T-helper 9 cell (primary cell): ENCODE measurements at regions not wholly inside any gene's neighbourhood (a gene's known extent, or its start where the extent isn't known, plus 50 kb on each side); places are given as distances from the start of the nearest gene placed in this dataset.
"Not testable (repeated sequence)": the region's sequence is repeated elsewhere in the genome, so short reads cannot be mapped to it uniquely, and the experiment has no call there.

Source experiments
- DNase-seq: peaks from one replicate; pipeline ENCODE4 v3.0.0-alpha.2; 2020

DNA sequence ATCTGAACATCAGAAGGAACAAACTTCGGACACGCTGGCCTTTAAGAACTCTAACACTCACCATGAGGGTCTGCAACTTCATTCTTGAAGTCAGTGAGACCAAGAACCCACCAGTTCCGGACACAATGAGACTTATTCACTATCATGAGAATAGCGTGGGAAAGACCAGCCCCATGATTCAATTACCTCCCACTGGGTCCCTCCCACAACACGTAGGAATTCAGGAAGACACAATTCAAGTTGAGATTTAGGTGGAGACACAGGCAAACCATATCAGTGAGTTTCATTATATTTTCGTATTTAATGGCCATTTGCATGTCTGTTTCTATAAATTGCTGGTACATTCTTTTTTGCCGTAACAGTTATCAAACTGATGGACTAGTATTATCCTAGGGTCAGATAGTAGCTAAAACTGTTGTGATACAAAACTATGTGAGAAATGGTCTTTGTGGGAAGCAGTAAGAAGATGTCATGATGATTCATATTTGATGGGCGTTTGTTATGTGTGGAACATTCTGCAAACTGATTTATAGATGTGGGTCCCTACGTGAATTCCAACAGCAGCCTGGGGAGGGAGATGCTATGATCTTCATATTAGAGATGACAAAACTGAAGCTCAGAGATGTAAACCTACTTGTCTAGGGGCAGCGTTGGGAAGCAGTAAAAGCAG lies 282.4 kb upstream of the TMEM132C start:
- DNase-seq = no peak

DNA sequence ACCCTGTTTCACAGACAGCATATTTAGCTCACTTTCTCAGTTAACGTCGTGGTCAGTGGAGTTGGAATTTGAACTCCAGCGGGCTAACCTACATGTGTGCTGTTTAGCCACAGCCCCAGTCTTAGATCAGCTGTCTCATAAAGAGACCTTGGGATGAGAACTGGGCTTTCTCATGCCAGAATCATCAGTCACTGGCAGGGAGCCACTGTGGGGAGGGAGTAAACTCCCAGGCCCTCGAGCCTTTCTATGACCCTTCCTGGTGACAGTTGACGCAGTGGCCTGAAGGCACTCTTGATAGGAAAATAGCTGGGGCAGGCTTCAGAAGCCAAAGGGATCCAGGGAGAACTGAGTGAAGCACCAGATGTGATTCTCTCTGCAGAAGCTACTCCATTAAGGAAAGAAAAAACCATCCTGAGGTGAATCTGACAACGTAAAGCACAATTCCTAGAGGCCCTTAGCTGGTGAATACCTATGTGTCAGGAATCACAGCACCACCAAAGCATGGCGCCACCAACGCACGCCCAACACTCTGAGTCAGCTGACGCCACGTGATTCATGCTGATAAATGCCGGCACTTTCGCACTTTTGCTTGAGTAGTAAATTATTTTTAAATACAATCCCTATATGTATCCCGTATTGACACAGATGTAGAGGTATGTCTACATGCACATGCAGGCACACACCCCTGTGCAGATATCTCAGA lies 279.6 kb upstream of the TMEM132C start:
- DNase-seq = no peak

DNA sequence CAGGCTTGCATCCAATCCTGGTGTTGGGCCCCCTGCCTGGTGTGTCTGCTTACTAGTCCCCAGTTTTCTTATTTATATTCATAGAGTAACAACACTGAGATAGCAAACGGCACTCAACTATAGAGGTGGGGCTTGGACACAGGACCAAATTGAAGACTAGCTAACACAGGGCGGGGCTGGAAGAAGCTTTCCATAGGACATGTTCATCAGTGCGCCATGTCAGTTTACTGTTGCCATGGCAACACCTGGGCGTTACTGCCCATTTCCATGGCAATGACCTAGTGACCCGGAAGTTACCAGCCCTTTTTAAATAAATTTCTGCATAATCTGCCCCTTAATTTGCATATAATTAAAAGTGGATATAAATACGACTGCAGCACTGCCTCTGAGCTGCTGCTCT lies 275.5 kb upstream of the TMEM132C start:
- DNase-seq = no peak

DNA sequence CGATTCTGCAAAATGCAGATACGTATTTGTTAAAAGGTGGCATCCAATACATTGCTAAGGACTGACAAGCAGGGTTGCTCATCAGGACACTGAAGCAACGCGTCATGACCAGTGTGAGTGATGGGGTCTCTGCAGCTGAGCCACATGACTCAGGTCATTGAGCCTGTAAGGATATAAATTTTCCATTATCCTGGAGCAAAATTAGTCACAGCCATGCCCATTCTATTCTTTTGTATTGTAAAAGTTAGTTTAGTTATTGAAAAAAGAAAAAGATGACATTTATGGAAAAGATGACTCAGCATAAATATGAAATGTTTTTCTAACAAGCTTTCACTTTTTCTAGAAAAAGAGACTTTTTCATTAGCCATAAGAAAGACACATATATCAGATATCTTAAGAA lies 268.0 kb upstream of the TMEM132C start:
- no peak for DNase-seq

DNA sequence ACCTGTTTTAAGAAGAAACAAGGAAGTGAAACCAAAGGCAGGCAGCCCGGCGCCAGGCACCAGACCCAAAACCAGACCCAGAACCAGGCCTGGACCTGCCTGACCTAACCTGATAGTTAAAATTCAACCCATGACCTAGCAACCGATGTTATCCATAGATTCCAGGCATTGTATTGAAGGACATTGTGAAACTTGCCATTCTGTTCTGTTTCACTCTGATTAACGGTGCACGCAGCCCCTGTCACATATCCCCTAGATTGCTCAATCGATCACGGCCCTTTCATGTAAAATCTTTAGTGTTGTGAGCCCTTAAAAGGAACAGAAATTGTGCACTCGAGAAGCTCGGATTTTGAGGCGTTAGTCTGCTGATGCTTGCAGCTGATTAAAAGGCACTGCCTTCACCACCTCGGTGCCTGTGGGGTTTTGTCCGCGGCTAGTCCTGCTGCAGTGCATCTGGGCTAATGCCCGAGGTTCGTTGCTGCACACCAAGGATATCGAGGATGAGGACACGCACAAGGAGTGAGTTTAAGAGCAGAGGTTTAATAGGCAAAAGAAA lies 262.5 kb upstream of the TMEM132C start:
- no peak for DNase-seq

DNA sequence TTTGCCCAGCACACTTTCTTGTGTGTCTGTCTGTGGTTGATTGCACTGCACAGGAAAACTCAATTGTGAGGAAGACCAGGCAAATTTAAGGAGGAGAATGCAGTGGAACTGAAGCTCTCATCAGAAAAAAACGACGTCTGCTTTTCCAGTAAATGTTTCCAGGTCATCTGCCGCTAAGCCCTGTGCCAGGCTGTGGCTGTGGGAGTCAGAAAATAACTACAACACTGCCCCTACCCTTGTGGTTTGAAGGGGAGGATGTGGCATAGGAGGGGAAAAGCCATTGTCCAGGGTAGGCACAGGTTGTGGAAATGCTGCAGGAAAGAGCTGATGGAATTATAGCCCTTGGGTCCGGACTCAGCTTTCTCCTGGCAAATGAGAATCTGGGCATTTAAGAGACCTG lies 259.7 kb upstream of the TMEM132C start:
- DNase-seq = no peak

DNA sequence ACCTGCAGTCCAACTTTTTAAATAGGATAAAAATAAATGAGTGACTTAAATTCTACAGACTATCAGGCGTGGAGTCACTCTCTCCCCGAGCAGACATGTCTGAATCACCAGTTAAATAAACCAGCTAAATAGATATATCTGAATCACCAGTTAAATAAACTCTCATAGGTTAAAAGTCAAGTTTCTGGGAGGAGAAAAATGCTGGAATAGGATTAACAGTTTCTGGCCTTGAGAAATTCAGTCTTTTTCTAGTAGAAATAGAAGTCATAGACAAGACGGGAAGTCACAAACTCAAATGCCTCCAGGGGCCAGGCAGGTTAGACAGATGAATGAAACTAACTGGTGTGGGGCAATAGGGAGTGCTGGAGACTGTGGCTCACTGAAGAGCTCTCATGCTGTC lies 258.6 kb upstream of the TMEM132C start:
- no peak for DNase-seq

DNA sequence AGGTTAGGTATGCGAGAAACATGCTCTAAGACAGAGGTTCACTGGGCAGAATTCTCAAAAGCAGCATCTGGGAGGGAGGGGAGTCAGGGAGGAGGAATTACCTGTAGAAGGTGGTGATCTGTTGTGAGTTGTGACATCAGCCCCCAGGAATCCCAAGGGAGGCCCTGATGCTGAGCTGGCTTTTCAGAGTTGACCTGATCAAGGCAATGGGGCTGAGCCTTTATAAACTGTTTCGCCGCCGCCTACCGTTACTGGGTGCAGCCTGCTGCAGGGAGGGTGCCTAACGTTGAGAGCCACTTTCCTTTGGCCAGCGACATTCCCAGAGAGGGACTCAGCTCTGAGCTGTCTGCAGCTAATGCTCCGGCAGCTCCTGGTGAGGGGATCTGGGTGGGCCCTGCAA lies 257.9 kb upstream of the TMEM132C start:
- DNase-seq = no peak

DNA sequence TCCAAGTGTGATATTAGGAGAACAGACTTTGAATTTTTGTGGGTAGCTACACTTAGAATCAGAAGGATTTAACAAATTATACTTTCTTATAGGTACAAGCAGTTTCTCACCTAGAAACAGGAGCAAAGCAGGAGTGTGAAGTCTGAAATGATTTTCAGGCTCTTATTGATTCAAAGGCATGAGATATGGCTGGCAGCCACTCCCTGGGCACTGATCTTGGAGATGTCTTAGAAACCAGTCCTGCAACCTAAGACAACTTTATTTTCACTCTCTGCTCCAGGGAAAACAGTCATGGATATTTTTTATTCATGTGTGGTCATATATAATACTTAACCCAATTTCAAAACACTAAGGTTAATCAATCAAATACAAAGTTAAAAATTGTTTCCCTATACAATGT lies 254.9 kb upstream of the TMEM132C start:
- no peak for DNase-seq

DNA sequence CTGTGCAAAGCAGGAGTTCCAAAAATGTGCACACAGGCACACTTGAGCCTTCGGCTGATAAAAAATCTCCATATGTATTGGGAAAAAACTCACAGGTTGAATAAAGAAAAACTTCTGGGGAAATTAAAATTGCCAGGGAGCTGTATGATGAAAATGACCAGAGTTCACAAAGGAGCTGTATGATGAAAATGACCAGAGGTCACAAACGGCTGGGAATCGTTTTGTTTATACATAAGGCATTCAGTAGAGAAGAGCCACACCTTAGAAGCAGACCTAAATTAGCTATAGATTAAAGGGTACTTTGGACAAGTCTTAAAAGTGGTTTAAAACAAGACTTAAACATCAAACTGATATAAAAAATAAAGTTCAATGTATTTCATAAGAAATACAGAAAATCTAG lies 251.7 kb upstream of the TMEM132C start:
- no peak for DNase-seq

DNA sequence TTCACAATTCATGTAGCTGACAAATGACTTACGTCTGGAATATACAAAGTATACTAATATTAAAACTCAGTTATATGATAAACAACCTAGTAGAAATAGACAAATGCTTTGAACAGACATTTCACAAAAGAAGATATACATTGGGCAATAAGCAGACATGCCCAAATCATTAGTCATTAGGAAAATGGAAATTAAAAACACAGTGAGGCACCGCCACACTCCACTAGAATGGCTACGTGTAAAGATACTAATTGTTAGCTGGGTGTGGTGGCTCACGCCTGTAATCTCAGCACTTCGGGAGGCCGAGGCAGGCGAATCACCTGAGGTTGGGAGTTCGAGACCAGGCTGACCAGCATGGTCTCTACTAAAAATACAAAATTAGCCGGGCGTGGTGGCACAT lies 248.9 kb upstream of the TMEM132C start:
- DNase-seq = no peak

DNA sequence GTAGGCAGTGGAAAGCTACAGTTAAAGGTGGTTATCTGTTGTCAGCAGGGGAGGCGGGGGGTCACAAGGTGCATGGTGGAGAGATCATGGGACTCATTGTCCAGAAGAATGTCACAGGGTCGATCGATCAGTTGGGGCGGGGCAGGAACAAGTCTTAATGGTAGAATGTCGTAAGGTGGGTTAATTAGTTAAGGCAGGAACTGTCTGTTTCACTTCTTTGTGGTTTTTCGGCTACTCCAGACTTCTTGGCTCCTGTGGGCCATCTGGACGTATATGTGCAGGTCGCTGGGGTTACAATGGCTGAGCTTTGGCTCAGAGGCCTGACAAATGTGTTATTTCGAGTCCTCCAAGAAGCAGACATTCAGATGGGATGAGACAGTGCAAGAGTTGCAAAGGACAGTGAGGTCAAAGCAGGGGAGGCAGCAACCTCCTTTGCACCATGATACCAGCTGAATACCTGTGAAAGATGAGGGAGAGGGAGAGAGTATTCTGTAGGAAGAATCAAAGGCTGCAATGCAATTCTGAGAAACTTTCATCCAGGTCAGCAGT lies 246.9 kb upstream of the TMEM132C start:
- DNase-seq = no peak

DNA sequence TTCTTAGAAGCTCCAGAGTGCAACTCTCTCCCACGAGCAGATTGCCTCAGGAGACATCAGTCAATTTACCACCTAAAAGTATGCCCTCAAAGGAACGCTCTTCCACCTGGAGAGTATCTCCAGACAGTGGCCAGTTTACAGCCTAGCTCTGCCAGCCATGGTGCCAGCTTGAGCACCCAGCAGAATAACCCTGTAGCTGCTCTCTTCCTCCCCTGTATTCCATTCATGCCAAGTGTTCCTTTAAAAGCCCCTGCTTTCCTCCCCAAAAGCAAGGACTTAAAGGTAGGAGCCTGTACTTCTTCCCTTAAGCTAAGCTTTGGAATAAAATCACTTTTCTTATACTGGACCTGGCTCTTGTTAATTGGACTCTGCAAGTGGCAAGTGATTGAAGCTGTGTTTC lies 245.4 kb upstream of the TMEM132C start:
- DNase-seq = no peak

DNA sequence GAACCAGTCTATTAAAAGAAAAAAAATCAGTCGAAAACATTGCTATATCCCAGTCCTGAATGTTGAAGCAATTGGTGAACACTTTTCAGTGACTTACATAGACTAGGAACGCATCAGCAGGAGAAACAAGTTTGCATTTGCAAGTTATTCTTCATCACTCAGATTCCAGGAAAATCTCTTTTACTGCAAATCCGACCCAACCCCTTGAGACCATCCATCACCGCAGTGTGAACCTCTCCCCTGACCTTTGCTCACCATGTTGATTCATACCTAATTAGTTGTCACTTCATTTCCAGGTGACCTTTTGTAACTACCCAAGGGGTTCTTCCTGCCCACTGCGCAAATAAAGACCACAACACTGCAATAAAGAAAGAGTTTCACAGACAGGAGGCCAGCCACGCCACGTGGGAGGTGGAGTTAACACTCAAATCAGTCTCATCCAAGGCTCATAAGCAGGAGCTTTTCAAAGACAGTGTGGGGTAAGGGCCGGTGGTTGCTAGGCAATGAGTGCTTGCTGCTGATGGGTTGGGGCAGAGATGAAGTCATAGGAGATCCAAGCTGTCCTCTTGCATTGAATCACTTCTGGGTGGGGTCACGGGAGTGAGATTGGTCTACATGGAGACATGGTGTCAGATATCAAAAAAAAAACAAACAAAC lies 241.3 kb upstream of the TMEM132C start:
- no peak for DNase-seq

DNA sequence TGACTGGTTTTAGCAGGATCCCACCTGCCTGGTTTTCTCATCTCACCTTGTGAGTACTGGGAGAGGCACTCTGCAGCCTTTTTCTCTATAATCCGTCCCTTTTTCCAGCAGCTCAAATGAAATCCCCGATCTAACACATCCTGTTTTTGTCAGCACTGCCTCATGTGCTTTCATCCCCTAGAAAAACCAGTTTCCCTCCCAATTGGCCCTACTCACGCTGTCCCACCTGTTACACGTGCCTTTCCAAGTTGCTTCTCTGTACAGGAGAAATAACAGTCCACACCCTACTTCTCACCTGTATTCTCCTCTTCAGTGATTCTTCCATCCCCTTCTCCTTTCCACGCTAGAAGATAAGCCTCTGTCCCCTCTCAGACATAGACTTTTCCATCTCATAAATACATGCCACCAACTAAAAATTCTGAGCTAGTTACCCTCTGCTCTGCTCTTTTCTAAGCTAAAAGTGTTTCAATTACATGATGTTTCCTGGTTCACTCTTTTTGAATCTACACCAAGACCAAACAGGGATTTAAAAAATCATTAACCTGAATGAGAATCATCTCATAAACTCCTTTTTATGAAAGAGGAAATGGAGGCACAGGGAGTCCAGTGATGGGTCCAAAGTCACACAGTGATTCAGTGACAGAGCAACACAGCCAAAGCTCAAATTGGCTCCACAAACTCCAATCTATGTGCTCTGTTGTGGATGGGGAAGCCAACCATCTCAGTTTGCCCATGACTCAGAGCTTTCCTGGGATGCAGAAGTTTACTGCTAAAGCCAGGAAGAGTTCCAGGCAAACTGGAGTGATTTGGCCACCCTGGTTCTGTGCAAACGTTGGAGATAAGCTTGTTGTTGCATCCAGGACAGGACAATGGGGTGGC lies 240.0 kb upstream of the TMEM132C start:
- DNase-seq = no peak

DNA sequence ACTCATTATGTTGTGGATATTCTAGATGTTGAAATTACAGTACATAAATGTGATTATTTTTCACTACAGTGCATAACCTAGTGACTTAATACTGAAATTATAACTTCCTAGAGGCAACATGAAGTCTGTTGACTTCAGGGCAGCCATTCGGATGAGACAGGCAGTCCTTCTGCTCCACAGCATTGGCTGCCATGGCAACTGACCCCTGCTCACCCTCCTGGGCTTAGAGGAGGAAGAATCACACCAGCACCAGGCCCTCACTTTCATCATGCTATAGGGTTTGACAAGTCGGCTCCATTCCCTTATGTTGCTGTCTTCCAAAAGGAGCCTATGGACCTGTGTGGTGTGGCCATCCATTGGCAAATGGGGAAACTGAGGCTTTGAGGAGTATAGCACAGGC lies 233.5 kb upstream of the TMEM132C start:
- DNase-seq = no peak

DNA sequence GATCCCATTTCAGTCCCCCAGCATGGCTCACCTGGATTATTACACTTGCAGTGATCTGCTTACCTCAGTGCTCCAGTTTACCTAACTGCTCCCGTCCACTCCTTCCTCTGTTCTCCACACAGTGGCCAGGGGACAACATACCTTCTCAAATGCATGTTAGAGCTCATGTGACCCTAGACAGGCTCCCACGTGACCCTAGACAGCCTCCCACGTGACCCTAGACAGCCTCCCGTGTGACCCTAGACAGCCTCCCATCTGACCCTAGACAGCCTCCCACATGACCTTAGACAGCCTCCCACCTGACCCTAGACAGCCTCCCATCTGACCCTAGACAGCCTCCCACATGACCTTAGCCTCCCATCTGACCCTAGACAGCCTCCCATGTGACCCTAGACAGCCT lies 226.0 kb upstream of the TMEM132C start:
- DNase-seq = no peak

DNA sequence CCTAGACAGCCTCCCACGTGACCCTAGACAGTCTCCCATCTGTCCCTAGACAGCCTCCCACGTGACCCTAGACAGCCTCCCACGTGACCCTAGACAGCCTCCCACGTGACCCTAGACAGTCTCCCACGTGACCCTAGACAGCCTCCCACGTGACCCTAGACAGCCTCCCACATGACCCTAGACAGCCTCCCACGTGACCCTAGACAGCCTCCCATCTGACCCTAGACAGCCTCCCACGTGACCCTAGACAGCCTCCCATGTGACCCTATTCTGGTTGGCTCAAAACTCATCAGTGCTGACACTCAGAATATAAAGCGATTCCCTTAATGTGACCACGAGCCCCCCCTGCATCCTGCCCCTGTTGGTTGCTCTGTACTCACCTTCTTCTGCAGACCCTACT lies 224.7 kb upstream of the TMEM132C start:
- not testable (repeated sequence) for DNase-seq

DNA sequence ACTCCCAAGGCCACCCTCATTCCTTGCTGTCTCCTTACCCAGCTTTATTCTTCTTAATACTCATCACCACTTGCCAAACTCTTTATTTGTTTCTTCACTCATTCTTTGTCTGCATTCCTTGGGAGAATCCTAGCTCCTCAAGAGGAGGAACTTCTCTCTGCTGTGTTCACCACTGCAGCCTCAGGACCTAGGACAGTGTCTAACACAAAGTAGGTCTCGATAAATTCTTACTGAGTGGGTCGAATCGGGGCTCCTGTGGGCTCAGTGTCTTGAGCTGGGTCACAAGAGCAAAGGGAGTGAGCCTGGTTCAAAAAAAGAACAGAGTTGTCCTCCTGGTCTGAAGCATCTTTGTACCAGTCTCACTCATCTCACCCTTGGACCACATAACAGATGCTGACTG lies 224.1 kb upstream of the TMEM132C start:
- DNase-seq = no peak

DNA sequence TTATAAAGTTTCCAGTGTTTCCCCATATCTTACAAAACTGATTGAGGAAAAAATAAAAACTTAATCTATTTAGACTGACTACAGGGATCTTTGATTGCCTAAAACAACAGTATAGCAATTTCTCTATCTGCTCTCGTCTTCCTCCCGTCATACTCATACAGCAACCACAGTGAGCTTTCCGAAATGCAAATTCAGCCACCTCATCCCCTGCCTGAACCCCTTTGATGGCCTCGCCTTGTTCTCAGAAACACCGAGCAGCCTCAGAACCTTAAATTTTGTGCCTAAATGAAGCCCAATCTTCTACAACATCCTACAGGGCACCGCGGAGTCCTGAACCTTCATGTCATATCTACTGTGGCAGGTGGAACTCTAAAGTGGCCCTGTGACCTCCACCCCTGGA lies 223.7 kb upstream of the TMEM132C start:
- DNase-seq = no peak

DNA sequence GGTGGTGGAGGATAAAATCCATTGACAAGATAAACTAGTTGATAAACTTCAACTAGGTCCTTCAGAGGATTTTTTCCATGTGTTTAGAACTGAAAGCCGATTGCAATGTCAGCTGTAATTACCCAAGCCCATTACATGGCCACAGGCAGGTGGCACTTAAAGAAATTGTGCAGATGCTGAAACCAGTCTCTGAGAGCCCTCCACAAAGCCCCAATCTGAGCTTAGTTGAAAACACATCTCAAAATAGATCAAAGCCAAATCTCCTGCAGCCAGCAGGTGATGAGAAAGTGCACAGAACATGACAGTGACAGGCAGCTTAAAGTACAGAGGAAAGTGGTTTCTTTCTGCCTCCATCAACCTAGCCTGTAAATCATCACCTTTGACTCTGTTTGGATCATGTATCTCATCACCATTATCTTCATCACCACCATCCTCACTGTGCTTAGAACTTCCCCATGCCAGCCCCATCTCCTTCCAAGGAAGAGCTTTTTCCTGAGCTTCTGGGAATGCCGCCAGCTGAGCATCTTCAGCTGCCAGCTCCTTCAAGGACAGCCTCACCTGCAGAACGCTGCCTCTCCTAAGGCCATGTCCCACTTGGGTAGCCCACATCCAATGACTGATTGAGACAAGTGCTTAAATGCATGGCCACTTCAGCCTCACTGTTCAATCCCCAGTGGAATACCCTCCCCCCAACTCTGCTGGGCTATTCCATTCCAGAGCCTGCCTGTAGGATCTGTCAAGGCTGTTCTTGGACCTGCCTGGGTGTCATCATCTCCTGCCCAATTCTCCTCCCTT lies 219.5 kb upstream of the TMEM132C start:
- no peak for DNase-seq

DNA sequence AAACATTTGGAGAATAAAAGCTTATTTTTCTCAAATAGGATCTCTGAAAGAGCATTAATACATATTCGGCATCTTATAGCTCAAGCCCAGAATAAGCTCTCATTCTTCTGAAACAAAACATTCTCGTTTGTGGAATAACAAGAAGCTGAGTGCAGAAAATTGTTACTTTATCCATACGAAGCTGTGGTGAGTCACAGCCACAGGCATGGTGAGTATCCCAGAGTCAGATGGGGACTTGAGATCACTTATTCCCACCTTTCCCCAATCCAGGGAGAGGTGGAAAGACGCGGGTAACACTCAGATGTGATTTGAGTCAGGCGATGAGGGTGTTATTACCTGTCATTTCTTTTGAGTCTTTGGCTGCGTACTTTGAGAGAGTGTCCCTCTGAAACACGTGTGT lies 214.6 kb upstream of the TMEM132C start:
- no peak for DNase-seq
